Tibial artery (tissue), 4 donors: ENCODE measurements at regions not wholly inside any gene's neighbourhood (a gene's known extent, or its start where the extent isn't known, plus 50 kb on each side); places are given as distances from the start of the nearest gene placed in this dataset.

Experiments
- DNase-seq, 2 donors: peaks; one replicate each; pipeline ENCODE4 v3.0.0-alpha.2; 2019
- H3K27ac ChIP-seq, 2 donors: fragments of 200-600 bp; sonication (generic) in 1 of 2; 1 replicate in 1 of 2; 2 replicates in 1 of 2; pipeline ENCODE4 v1.5.1; 2018 to 2019; ENCODE audit warnings: mild to moderate bottlenecking in 1 of 2
- H3K27me3 ChIP-seq, 2 donors: fragments of 200-600 bp; sonication (generic) in 1 of 2; one replicate each; pipeline versions ENCODE4 v1.5.1 to v1.6.0; 2016 to 2019
- H3K36me3 ChIP-seq, 3 donors: fragments of 200-600 bp; sonication (generic) in 2 of 3; one replicate each; pipeline ENCODE4 v1.5.1; 2016 to 2019; ENCODE audit warnings: mild to moderate bottlenecking in 2 of 3
- H3K4me1 ChIP-seq, 4 donors: fragments of 200-600 bp; sonication (generic) in 2 of 4; 1 replicate in 3 of 4; 2 replicates in 1 of 4; pipeline ENCODE4 v1.5.1; 2016 to 2019
- H3K4me3 ChIP-seq, 2 donors: fragments of 200-600 bp; sonication (generic) in 1 of 2; 1 replicate in 1 of 2; 2 replicates in 1 of 2; pipeline ENCODE4 v1.5.1; 2018 to 2019; ENCODE audit warnings: mild to moderate bottlenecking in 2 of 2
- H3K9me3 ChIP-seq, 3 donors: fragments of 200-600 bp; sonication (generic) in 1 of 3; one replicate each; pipeline ENCODE4 v1.5.1; 2016 to 2019
- CTCF ChIP-seq, 2 experiments: fragments of 200-600 bp in 1 of 2; fragments of 450-650 bp in 1 of 2; IDR thresholded peaks; one replicate each; pipeline ENCODE4 v1.5.1; 2017 to 2019; ENCODE audit warnings: antibody characterized with exemption in 2 of 2, mild to moderate bottlenecking in 1 of 2, moderate library complexity in 1 of 2
- intact Hi-C: fragments of 100-400 bp; cut with DNase I; formaldehyde crosslinking; loops from one replicate; pipeline ENCODE4 v1.15.0; 2023; ENCODE audit warnings: low total_unique reads

GRCh38 chr15:93420050-93420452 lies 331.0 kb upstream of the RGMA start:
- Histone ChIP-seq H3K36me3 (no peaks in the 10 kb centered on the region), H3K27me3 (peaks cover 0 to 4% of the 10 kb centered on the region in 2 donors), H3K4me1 (no peaks in the 10 kb centered on the region), H3K9me3 (no peaks in the 10 kb centered on the region), H3K27ac (no peak overlapping the region), H3K4me3 (no peak overlapping the region)
- intact Hi-C loops = no loop called here
- no peak for DNase-seq
- TF ChIP-seq CTCF (IDR thresholded peaks at IDR 0.05) = no peak

GRCh38 chr15:93418566-93418965 lies 329.6 kb upstream of the RGMA start:
- no peak for TF ChIP-seq CTCF (IDR thresholded peaks at IDR 0.05)
- intact Hi-C loops = no loop called here

GRCh38 chr15:93417631-93418030 lies 328.6 kb upstream of the RGMA start:
- no peak for TF ChIP-seq CTCF (IDR thresholded peaks at IDR 0.05)
- DNase-seq = no peak
- Histone ChIP-seq H3K27ac (no peak overlapping the region), H3K4me1 (no peaks in the 10 kb centered on the region), H3K9me3 (no peaks in the 10 kb centered on the region), H3K4me3 (no peak overlapping the region), H3K27me3 (peaks cover 0 to 4% of the 10 kb centered on the region in 2 donors), H3K36me3 (no peaks in the 10 kb centered on the region)
- intact Hi-C loops = no loop called here

More at GRCh38 chr15:93418566-93418965, 329.6 kb upstream of the RGMA start:
- no peak overlapping the region for H3K27ac ChIP-seq
- no peak overlapping the region for H3K4me3 ChIP-seq
- peaks cover 0 to 4% of the 10 kb centered on the region in 2 donors for H3K27me3 ChIP-seq
- no peak for DNase-seq
- no peaks in the 10 kb centered on the region for H3K36me3 ChIP-seq
- no peaks in the 10 kb centered on the region for H3K4me1 ChIP-seq
- no peaks in the 10 kb centered on the region for H3K9me3 ChIP-seq

GRCh38 chr15:93417156-93417555 lies 328.1 kb upstream of the RGMA start:
- Histone ChIP-seq H3K36me3 (no peaks in the 10 kb centered on the region), H3K4me1 (no peaks in the 10 kb centered on the region), H3K27me3 (peaks cover 0 to 4% of the 10 kb centered on the region in 2 donors), H3K27ac (no peak overlapping the region), H3K4me3 (no peak overlapping the region), H3K9me3 (no peaks in the 10 kb centered on the region)
- DNase-seq = no peak
- intact Hi-C loops = no loop called here
- TF ChIP-seq CTCF (IDR thresholded peaks at IDR 0.05) = no peak

GRCh38 chr15:93415576-93415975 lies 326.6 kb upstream of the RGMA start:
- Histone ChIP-seq H3K27ac (no peak overlapping the region), H3K9me3 (no peaks in the 10 kb centered on the region), H3K4me1 (no peaks in the 10 kb centered on the region), H3K4me3 (no peak overlapping the region), H3K36me3 (no peaks in the 10 kb centered on the region), H3K27me3 (peaks cover 0 to 4% of the 10 kb centered on the region in 2 donors)
- TF ChIP-seq CTCF (IDR thresholded peaks at IDR 0.05) = no peak
- intact Hi-C loops = no loop called here
- no peak for DNase-seq
